MM.1S (cell line): ENCODE measurements at regions not wholly inside any gene's neighbourhood (a gene's known extent, or its start where the extent isn't known, plus 50 kb on each side); places are given as distances from the start of the nearest gene placed in this dataset.

Experiments used
- DNase-seq: peaks from one replicate; pipeline ENCODE4 v3.0.0-alpha.2; 2015
- H2AFZ ChIP-seq: fragments of 300-600 bp; sonication (generic); 2 replicates; pipeline ENCODE4 v1.6.0; 2016; ENCODE audit warnings: antibody characterized with exemption, low read length
- H3F3A ChIP-seq: fragments of 300-600 bp; sonication (generic); 2 replicates; pipeline ENCODE4 v1.6.1; 2016; ENCODE audit warnings: mild to moderate bottlenecking, antibody characterized with exemption, low read length, moderate library complexity, mixed read lengths; ENCODE audit not compliant: insufficient read depth
- H3K27ac ChIP-seq: fragments of 300-600 bp; sonication (generic); 2 replicates; pipeline ENCODE4 v1.5.1; 2016; ENCODE audit warnings: mild to moderate bottlenecking, low read length
- H3K27me3 ChIP-seq: fragments of 300-600 bp; sonication (generic); replicated peaks from 2 replicates; pipeline ENCODE4 v1.6.0; 2016; ENCODE audit warnings: low read length; ENCODE audit not compliant: insufficient read depth
- H3K36me3 ChIP-seq: fragments of 300-600 bp; sonication (generic); replicated peaks from 2 replicates; pipeline ENCODE4 v1.6.1; 2016; ENCODE audit warnings: mild to moderate bottlenecking, low read length, mixed read lengths; ENCODE audit not compliant: insufficient read depth
- H3K4me1 ChIP-seq: fragments of 300-600 bp; sonication (generic); 2 replicates; pipeline ENCODE4 v1.6.1; 2016; ENCODE audit warnings: low read length, mixed read lengths
- H3K4me2 ChIP-seq: fragments of 300-600 bp; sonication (generic); 2 replicates; pipeline ENCODE4 v1.6.0; 2016; ENCODE audit warnings: low read depth, low read length
- H3K4me3 ChIP-seq: fragments of 300-600 bp; sonication (generic); 2 replicates; pipeline ENCODE4 v1.5.1; 2016; ENCODE audit warnings: low read length, mixed read lengths
- H3K79me2 ChIP-seq: fragments of 300-600 bp; sonication (generic); 2 replicates; pipeline ENCODE4 v1.6.1; 2016; ENCODE audit warnings: mixed run types, low read length, mixed read lengths
- H3K9ac ChIP-seq: fragments of 300-600 bp; sonication (generic); 2 replicates; pipeline ENCODE4 v1.6.1; 2016; ENCODE audit warnings: low read length, mixed read lengths
- H3K9me2 ChIP-seq: fragments of 300-600 bp; sonication (generic); replicated peaks from 2 replicates; pipeline ENCODE4 v1.6.1; 2016; ENCODE audit warnings: mild to moderate bottlenecking, low read length, mixed read lengths; ENCODE audit not compliant: insufficient read depth
- H3K9me3 ChIP-seq: fragments of 300-600 bp; sonication (generic); replicated peaks from 2 replicates; pipeline ENCODE4 v1.6.1; 2016; ENCODE audit warnings: mild to moderate bottlenecking, low read length, mixed read lengths; ENCODE audit not compliant: insufficient read depth
- H4K20me1 ChIP-seq: fragments of 300-600 bp; sonication (generic); 2 replicates; pipeline ENCODE4 v1.6.1; 2016; ENCODE audit warnings: mild to moderate bottlenecking, low read length, moderate library complexity, mixed read lengths; ENCODE audit not compliant: insufficient read depth
- CTCF ChIP-seq: fragments of 300-600 bp; sonication (generic); IDR thresholded peaks from 2 replicates; pipeline ENCODE4 v1.5.1; 2016; ENCODE audit warnings: antibody characterized with exemption, low read length, mixed read lengths
- EZH2 ChIP-seq: fragments of 300-600 bp; sonication (generic); optimal IDR thresholded peaks from 2 replicates; pipeline ENCODE3; 2017; ENCODE audit warnings: low read depth, mild to moderate bottlenecking, antibody characterized with exemption, low read length, mixed read lengths
- EZH2phosphoT487 ChIP-seq: fragments of 300-600 bp; sonication (generic); IDR thresholded peaks from 2 replicates; pipeline ENCODE4 v1.6.1; 2018; ENCODE audit warnings: antibody characterized with exemption, low read length

GRCh38 chr1:57872913-57873312 lies 449.1 kb upstream of the DAB1 start:
- TF ChIP-seq EZH2phosphoT487 (no peak), CTCF (no peak), EZH2 (no peak)
- Histone ChIP-seq H3K9me2 (no peaks in the 10 kb centered on the region), H3K79me2 (no peaks in the 10 kb centered on the region), H3F3A (no peaks in the 10 kb centered on the region), H2AFZ (no peak overlapping the region), H3K27ac (no peak overlapping the region), H3K36me3 (no peaks in the 10 kb centered on the region), H3K4me3 (no peak overlapping the region), H3K9ac (no peak overlapping the region), H3K27me3 (no peaks in the 10 kb centered on the region), H3K9me3 (no peaks in the 10 kb centered on the region), H4K20me1 (no peaks in the 10 kb centered on the region), H3K4me1 (no peaks in the 10 kb centered on the region), H3K4me2 (no peak overlapping the region)
- no peak for DNase-seq

GRCh38 chr1:57868908-57869307 lies 445.0 kb upstream of the DAB1 start:
- Histone ChIP-seq H2AFZ (no peak overlapping the region), H3K27ac (no peak overlapping the region), H3F3A (no peaks in the 10 kb centered on the region), H3K9ac (no peak overlapping the region), H3K9me2 (no peaks in the 10 kb centered on the region), H3K4me2 (no peak overlapping the region), H4K20me1 (no peaks in the 10 kb centered on the region), H3K36me3 (no peaks in the 10 kb centered on the region), H3K27me3 (no peaks in the 10 kb centered on the region), H3K9me3 (no peaks in the 10 kb centered on the region), H3K4me1 (no peaks in the 10 kb centered on the region), H3K4me3 (no peak overlapping the region), H3K79me2 (no peaks in the 10 kb centered on the region)
- DNase-seq: no peak
- TF ChIP-seq CTCF: no peak
- TF ChIP-seq EZH2phosphoT487: no peak
- TF ChIP-seq EZH2: no peak

GRCh38 chr1:57868239-57868638 lies 444.4 kb upstream of the DAB1 start:
- H3K9me2 ChIP-seq: no peaks in the 10 kb centered on the region
- no peak overlapping the region for H3K9ac ChIP-seq
- no peak overlapping the region for H3K27ac ChIP-seq
- TF ChIP-seq CTCF (no peak), EZH2phosphoT487 (no peak), EZH2 (no peak)
- H3K36me3 ChIP-seq: no peaks in the 10 kb centered on the region
- no peaks in the 10 kb centered on the region for H3K9me3 ChIP-seq
- H3K4me1 ChIP-seq: no peaks in the 10 kb centered on the region
- H4K20me1 ChIP-seq: no peaks in the 10 kb centered on the region
- DNase-seq: no peak
- H2AFZ ChIP-seq: no peak overlapping the region
- no peaks in the 10 kb centered on the region for H3K79me2 ChIP-seq
- H3K4me2 ChIP-seq: no peak overlapping the region
- H3F3A ChIP-seq: no peaks in the 10 kb centered on the region
- no peak overlapping the region for H3K4me3 ChIP-seq
- no peaks in the 10 kb centered on the region for H3K27me3 ChIP-seq

GRCh38 chr1:57866998-57867397 lies 443.1 kb upstream of the DAB1 start:
- H3K9me3 ChIP-seq: no peaks in the 10 kb centered on the region

More at GRCh38 chr1:57866998-57867397, 443.1 kb upstream of the DAB1 start:
- no peaks in the 10 kb centered on the region for H3F3A ChIP-seq
- H3K4me2 ChIP-seq: no peak overlapping the region
- H3K27me3 ChIP-seq: no peaks in the 10 kb centered on the region
- H3K9me2 ChIP-seq: no peaks in the 10 kb centered on the region
- no peaks in the 10 kb centered on the region for H3K79me2 ChIP-seq
- TF ChIP-seq CTCF (no peak), EZH2phosphoT487 (no peak), EZH2 (no peak)
- H4K20me1 ChIP-seq: no peaks in the 10 kb centered on the region
- H3K9ac ChIP-seq: no peak overlapping the region
- H2AFZ ChIP-seq: no peak overlapping the region
- H3K27ac ChIP-seq: no peak overlapping the region
- no peaks in the 10 kb centered on the region for H3K4me1 ChIP-seq
- H3K36me3 ChIP-seq: no peaks in the 10 kb centered on the region
- DNase-seq: no peak
- no peak overlapping the region for H3K4me3 ChIP-seq
